ENCODE measurements at regions not wholly inside any gene's neighbourhood (a gene's known extent, or its start where the extent isn't known, plus 50 kb on each side); places are given as distances from the start of the nearest gene placed in this dataset.
"Not testable (repeated sequence)": the region's sequence is repeated elsewhere in the genome, so short reads cannot be mapped to it uniquely, and the experiment has no call there.

GRCh38 chr5:164498438-164498837 is 993.0 kb downstream of the MAT2B start:
- DNase-seq (ENCODE audit: low read depth in 2 of 2): no peak

- DNase-seq (ENCODE audit: low read depth in 2 of 2): no peak
Observed at GRCh38 chr5:164500856-164501255, 995.4 kb downstream of the MAT2B start.

DNA sequence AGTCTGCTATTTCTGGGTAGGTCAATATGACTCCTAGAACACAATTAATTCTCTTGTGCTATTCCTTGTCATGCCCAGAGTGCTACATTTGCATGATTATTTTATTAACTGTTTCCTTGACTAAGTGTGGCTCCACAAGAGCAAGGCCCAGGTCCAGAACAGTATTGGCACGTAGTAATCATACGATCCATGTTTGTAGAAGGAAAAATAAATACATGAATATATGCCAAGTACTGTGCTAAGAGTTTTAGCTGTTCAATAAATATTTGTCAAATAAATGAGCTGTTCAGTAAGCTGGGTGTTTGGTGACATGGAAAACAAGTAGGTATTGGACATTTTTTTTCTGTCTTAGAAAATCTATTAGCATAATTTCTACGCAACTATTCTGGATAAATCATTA is 995.9 kb downstream of the MAT2B start:
- no peak for DNase-seq (ENCODE audit: low read depth in 2 of 2)

- DNase-seq (ENCODE audit: low read depth in 2 of 2): peak in 1 of 2 donors; percentile 1
Observed at GRCh38 chr5:164504141-164504772, 998.8 kb downstream of the MAT2B start.

DNA sequence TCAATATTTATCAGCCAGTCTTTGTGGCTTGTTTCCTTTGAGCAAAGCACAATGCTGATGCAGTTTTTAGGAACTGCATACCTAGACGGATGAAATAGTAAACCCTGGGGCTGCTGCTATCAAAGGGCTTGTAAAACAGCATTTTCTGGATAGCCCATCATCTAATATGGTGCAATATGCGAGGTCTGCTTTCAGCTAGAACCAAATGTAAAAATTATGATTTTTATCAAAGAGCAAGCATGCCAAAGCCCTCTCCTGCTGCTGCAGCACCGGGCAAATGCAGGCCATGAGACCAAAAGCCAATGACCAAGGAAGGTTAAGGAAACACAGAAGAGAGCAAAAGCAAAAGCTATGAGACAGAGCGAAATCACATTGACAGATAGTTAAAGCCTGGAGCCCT is 1000.4 kb downstream of the MAT2B start:
- no peak for DNase-seq (ENCODE audit: low read depth in 2 of 2)

GRCh38 chr5:164518067-164518740 is 1012.8 kb downstream of the MAT2B start:
- DNase-seq (ENCODE audit: low read depth in 2 of 2): no peak

GRCh38 chr5:164518741-164519080 is 1013.3 kb downstream of the MAT2B start:
- DNase-seq (ENCODE audit: low read depth in 2 of 2): no peak

DNA sequence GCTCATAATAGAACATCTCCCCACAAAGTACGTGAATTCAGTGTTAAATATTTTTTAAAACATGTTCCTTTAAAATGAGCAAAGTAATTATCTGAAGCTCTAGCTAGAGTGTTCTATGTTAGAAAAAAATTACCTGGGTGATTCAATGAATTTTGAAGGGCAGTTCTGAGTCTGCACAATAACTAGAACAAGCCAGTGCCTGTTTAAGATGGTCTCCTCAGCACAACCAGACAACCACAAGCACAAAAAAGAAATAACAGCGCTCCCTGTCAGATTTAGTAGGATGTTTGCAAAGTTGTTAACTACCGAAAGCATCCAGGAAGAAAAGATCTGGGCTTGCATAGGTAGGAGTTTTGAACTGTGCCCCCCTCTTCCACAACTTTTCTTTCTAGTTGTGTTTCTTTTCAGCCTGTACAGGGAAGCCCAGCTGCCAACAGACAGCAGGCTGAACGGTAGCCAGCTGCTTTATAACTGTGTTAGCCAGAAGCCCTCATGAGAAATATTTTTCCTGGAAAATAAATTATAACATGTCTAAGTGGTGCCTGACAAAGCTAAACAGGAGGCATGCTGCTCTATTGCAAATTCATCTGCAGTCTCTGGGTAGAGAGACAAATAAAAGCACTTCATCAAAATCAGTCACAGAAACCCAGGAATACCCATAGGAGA is 1026.9 kb downstream of the MAT2B start:
- no peak for DNase-seq (ENCODE audit: low read depth in 2 of 2)

- DNase-seq (ENCODE audit: low read depth in 2 of 2): not testable (repeated sequence)
Observed at GRCh38 chr5:164533426-164533825, 1028.0 kb downstream of the MAT2B start.

DNA sequence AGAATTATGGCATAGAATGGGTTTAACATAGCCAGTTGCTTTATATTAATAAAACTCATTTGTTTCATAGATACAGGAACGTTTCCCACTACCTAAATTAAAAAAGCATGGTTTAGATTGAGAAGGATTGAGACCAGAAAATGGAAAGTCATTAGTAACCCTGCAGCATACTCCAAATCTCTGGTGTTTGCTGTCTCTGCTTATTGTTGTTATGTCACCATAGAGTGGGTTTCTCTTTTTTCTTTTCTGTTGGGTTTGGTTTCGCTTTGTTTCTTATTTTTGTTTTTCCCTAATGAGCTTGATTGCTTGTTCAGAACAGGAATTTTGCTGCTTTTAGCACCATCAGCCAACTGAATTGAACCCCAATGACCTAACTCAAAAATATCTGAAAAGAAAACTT is 1034.8 kb downstream of the MAT2B start:
- no peak for DNase-seq (ENCODE audit: low read depth in 2 of 2)

- DNase-seq (ENCODE audit: low read depth in 2 of 2): no peak
Observed at GRCh38 chr5:164545507-164545906, 1040.1 kb downstream of the MAT2B start.

GRCh38 chr5:164553851-164554250 is 1048.4 kb downstream of the MAT2B start:
- no peak for DNase-seq (ENCODE audit: low read depth in 2 of 2)

- DNase-seq (ENCODE audit: low read depth in 2 of 2): no peak
Observed at GRCh38 chr5:164555809-164556208, 1050.4 kb downstream of the MAT2B start.

DNA sequence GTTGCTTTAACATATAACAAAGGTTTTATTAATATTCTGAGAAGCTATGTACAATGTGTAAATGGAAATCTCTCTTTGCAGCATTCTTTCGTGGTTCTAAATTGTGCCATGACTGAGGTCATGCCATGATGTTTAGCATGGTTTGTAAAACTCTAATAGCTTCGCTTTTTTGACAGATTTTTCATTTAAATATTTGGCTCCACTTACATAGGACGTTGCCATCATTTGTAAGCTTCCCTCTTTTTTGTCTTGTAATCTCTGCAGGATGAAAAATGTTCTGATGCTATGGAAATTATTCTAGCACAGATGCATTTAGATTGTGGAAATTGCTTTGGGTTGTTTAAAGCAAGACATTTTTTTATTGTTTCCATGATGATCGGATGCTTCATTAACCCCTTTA is 1054.8 kb downstream of the MAT2B start:
- no peak for DNase-seq (ENCODE audit: low read depth in 2 of 2)

DNA sequence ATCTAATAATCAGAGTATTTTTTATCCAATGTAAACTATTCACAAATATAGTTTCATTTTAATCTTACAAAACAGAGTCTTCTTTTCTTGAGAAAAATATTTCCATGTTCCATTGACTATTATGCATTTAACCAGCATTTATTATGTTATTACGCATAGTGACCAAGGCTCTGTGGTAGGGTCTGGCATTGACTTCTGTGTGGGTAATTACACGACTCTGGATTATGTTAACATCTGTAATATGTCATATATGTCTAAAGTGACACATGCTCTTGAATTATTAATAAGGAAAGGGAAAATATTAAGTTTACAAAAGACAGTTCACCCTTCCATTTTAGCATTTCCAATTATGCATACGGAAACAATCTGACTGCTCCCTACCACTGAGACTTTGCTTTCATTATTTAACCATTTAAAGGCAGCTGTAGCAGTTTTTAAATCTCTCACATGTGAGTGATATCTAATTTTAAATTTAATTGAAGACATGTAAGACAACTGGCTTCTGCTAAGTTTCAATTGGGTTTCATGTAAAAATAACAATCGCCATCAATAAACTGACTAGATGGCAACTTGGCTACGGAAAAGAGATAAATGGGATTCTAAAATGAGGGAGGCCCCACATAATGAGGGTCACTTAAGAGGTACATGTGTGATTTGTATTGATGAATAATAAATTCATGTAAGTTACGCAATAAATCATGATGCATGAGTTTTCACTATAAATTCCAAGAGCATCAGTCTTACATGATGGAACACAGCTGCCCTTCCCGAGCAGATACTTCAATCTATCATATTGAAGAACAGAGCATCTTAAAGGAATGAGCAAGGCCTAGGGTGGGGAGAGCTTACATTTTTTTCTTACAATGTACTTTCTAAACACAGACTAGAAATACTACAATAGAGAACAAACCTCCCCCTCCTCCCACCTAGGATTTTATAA is 1056.8 kb downstream of the MAT2B start:
- no peak for DNase-seq (ENCODE audit: low read depth in 2 of 2)

DNA sequence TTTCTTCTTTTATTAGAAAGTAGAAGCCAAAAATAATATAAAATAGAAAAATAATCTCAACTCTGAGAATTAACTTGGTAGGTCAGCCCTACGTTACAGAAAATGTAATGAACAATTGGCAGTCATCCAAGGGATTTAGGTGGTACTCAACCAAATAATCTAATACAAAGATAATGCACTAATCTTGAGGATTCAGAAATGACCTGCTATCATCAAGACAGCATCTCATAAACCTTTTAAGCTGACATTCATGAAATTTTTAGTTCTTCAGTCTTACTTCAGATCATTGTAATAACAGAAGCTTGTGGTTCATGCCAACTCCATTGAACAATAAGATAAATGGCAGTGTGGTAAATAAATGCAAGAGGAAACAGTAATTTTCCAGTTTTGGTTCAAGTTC is 1058.0 kb downstream of the MAT2B start:
- no peak for DNase-seq (ENCODE audit: low read depth in 2 of 2)

GRCh38 chr5:164573397-164573796 is 1068.0 kb downstream of the MAT2B start:
- DNase-seq (ENCODE audit: low read depth in 2 of 2): no peak

GRCh38 chr5:164577201-164577600 is 1071.8 kb downstream of the MAT2B start:
- DNase-seq (ENCODE audit: low read depth in 2 of 2): no peak

DNA sequence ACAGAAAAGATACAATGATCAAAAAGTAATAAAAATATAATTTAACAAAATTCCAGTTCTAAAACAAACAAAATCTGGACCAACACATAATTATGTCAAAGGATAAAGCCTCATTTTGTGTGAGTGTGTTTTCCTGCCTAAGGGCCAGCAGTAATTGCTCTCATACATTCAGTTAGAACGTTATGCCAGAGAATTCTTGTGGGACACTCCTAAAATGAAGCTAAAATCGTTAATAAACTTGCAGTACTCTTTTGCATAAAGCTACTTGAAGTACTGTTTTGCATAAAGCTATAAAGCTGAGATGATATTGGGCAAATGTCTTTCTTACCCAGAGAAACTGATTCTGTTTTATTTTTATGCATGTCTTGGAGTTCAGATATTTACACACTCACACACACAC is 1072.3 kb downstream of the MAT2B start:
- DNase-seq (ENCODE audit: low read depth in 2 of 2): no peak

GRCh38 chr5:164578401-164578800 is 1073.0 kb downstream of the MAT2B start:
- no peak for DNase-seq (ENCODE audit: low read depth in 2 of 2)

DNA sequence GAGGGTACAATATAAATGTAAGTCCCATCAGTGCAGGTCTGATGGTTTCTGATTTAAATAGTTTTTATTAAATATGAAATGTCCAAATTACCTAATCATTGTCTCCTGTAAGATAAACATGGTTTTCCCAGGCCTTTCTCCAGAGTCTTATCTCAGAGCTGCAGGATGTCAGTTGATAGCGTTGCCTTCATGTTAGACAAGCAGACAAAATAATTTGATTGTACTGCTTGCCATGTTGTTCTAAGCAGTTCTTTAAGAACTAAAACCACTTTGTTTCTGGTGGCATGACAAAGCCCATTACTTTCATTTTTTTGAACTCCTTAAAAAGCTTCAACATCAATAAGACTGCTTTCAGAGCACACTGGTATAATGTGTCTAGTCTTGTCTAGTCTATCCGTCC is 1073.5 kb downstream of the MAT2B start:
- no peak for DNase-seq (ENCODE audit: low read depth in 2 of 2)

- no peak for DNase-seq (ENCODE audit: low read depth in 2 of 2)
Observed at GRCh38 chr5:164580155-164580554, 1074.7 kb downstream of the MAT2B start.

Measured in activated CD4-positive, alpha-beta T cell treated with anti-CD3 and anti-CD28 coated beads for 24 hours (primary cell).